ENCODE measurements at regions not wholly inside any gene's neighbourhood (a gene's known extent, or its start where the extent isn't known, plus 50 kb on each side); places are given as distances from the start of the nearest gene placed in this dataset.
A peak's percentile ranks its signal among the peaks of the same experiment; 100 is the strongest.

DNA sequence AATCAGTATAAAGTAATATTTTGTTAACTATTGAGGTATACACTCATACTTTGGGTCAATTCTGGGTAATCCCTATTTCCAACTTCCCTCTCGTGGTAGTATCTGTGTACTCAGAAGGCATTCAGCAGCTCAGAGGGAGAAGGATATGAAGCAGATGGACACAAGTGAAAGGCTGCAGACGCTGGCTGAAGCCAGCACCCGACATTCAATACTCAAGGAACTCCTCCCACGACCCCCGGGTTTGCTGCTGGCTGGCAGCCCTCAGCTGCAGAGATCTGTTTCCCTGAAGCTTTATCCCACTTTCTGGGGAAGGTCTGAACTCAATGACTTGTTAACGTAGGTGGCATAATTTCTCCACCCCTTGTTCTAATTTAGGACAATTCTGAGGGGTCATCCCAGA is 847.3 kb upstream of the SOX11 start:
- DNase-seq (ENCODE audit: low spot score), result no peak

DNA sequence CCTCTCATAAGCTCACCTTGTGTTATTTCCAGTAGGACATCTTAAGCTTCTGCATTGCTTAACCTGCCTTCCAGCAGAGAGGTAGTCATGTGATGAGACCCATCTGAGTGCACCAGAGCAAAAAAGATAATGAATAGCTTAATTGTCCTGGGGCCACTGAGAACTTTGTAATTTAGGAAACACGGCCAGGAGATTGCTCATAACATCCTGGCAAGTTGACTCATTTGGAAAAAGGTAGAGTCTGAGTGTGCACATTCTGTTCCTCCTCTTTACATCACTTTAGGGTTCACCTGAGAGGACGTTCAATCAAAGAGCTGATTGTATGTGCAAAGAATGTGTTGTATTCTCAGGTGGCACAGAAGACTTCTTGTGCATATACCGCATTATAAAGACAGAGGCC is 830.2 kb upstream of the SOX11 start:
- no peak for DNase-seq (ENCODE audit: low spot score)

DNA sequence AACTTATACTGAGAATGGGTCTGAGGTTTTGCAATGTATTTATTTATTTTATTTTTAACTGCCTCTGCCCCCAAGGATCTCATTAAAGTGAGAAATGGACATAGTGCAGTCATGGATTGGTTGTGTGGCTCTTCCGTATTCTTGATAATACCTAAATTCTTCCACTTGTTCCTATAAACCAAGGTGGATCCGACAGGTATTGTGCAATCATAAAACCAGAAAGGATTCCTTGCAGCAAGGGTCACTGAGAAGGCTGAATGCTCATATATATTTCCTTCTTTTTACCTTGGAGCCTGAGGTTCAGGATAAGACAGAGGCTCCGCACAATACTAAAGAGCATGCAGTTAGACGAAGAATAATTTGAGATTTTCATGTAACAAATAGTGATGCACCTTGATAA is 826.0 kb upstream of the SOX11 start:
- no peak for DNase-seq (ENCODE audit: low spot score)

DNA sequence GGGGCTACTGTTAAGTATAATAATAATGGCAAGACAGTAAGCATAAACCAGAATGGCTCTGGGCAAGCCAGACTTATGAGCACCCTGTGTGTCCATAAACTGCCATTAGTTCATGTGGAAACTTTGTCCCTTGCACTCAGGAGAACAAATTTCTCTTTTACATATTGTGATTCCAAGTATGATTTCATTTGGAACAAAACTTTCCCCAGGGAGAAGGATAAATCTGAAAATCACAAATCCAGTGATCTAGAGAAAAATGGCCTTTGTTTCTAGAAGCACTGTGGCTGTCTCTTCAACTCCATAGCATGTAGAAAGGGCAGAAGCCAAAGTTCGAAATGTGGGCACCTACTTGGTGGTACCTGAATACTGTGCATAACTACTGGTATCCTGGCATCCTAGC is 823.7 kb upstream of the SOX11 start:
- no peak for DNase-seq (ENCODE audit: low spot score)

DNA sequence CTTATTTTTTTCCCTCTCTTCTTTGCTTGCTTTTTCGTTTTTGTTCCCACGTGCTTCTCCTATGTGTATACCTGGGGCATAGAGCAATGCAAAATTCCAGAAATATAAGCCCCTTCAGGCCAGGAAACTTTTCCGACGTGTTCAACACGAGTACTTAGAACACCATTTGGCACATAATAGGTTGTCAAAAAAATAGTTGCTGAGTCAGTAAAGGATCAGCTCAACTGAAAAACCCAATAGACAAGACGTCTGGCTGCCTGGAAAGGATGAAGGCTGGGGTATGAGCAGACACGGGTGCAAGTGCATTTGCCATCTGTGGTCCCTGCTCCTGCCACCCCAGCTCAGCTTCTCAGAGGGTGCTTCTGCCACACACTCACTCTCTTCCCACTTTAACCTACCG is 823.0 kb upstream of the SOX11 start:
- no peak for DNase-seq (ENCODE audit: low spot score)

DNA sequence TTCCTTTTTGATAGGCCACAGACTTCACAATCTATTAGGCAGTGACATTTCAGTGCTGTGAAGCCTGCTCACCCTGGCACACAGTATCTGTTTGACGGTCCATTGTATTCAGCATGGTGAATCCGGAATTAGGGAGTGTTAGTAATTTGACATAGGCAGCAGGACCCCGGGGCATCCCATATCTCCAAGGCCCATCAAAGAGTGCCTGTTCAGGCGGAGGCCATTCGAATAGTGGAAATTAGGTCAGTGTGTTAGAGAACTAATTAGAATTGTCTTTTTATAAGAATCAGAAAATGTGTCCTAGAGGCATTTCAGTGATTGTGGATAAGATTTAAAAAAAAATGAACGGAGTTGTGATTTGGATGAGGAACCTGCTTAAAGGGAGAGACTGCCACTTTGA is 818.8 kb upstream of the SOX11 start:
- no peak for DNase-seq (ENCODE audit: low spot score)

DNA sequence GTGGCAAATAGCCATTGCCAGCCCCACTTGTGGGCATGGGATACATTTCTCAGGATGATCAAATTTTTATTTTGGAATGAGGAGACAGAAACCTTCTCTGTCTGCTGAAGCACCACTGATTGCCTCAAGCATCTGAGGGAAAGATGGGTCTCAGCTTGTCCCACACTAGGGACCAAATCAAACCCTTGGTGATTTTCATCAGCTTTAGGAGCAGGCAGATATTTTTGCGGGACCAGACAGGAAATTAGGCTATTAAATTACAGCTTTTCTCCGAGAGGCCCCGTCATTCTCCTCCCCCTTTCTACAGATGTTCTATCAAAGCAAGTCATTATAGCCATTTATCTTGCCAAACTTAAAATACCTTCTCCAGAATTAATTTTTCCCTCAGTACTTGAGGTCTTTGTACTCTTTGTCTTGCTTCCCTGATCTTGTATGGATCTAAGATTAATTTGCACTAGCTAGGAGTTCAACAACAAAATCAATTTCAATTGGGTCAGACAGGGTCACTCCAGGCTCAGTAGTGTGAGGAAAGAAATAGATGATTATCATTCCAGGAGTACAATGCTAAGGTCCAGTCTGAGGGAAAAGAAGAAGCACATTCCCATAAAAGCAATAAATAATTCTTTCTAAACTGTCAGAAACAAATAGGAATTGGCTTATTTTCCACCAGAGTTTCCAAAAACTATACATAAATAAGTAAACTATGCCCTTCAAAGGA is 818.1 kb upstream of the SOX11 start:
- DNase-seq (ENCODE audit: low spot score), result no peak

DNA sequence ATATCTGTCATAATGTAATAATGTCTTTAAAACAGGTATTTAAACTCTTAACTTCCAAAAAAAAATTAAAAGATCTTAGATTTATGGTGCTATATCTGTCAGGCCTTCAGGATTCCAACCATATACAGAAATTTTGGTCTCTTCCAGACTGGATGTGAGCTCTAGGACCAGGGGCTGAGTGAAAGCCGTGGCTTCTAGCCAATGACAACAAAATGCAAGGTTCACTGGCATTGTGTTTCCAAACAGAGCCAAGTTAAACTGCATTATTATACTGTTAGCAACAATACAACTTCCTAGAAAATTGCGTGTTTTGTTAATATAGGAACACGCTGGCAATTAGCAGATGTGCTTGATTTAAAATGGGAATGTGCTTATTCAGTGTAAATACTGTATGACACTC is 809.8 kb upstream of the SOX11 start:
- no peak for DNase-seq (ENCODE audit: low spot score)

DNA sequence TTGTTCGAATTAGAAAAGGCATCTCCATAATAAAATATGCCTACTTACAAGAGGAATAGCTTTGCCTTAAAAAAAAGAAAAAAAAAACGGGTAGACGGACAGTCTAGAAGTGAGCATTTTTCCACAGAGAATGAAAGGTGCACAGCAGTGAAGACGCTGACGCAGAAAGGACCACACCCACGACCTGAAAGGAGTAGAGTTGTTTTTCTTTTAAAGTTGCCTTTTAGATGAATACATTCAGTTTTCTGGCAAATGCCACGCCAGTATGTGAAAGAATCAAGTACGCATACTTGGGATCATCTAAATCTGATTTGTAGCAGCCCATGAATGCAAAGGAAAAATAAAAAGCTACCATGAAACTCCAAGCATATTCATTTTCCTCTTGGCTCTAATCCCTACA is 809.2 kb upstream of the SOX11 start:
- DNase-seq (ENCODE audit: low spot score), result no peak

DNA sequence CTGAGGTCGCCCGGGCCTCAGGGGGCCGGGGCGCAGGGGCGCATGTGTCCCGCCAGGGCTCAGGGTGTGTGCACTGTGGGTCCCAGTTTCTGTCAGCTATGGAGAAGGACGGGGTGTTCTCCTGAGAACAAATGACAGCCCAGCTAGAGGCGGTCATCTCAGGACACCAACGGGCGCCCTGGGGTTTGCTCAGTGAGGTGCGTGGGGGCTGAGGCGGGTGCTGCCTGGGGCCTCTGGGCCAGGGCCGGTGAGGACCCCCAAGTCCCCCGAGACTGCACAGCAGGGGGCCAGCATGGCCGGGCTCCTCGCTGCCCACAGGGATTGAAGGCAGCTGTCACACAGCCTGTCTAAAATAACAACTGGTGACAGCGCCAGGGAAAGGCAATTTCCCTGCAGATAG is 808.8 kb upstream of the SOX11 start:
- DNase-seq (ENCODE audit: low spot score), result no peak

DNA sequence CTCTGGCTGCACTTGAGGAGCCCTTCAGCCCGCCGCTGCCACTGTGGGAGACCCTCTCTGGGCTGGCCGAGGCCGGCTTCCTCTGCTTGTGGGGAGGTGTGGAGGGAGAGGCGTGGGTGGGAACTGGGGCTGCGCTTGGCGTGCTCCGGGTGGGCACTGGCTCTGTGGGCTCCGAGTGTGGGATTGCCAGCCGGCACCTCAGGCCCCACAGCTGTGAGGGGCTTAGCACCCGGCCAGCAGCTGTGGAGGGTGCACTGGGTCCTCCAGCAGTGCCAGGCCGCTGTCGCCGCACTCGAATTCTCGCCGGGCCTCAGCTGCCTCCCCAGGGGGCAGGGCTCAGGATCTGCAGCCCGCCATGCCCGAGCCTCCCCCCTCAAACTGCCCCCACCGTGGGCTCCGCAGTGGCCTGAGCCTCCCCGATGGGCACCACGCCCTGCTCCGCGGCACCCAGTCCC is 808.0 kb upstream of the SOX11 start:
- DNase-seq (ENCODE audit: low spot score), result no peak

DNA sequence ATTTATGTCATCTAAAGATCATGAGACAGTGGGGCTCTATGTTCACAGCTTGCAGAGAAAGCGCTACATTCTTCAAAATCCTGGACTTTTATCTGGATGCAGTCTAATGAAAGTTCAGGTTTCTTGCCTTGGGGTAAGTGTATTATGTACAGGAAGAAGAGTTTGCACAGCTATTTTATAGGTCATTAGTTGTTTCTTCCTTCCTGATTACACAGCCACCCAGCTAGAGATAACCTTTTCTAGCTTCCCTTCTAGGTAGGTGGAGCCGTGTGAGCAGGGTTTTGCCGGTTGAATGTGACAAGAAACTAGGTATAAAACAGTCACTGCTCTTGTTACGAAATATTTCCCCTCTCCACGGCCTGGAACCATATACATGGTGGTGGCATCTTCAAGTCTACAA is 800.8 kb upstream of the SOX11 start:
- DNase-seq (ENCODE audit: low spot score), result no peak

DNA sequence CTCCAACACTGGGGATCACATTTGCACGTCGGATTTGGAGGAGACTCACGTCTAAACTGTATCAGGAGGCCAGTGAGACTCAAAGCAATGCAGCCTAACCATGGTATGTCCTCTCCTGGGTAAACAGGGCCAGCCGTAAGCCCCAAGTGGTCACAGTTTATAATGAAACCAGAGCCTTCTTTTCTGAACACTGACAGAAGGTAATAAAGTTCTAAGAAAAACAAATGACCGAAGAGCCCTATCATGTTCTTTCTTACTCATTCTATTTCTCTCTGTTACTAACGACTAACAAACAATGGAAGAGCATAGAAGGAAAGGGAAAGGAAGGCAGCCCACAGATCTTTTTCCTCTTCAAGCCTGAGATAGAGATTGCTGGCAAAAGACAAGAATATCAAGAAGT is 796.8 kb upstream of the SOX11 start:
- no peak for DNase-seq (ENCODE audit: low spot score)

DNA sequence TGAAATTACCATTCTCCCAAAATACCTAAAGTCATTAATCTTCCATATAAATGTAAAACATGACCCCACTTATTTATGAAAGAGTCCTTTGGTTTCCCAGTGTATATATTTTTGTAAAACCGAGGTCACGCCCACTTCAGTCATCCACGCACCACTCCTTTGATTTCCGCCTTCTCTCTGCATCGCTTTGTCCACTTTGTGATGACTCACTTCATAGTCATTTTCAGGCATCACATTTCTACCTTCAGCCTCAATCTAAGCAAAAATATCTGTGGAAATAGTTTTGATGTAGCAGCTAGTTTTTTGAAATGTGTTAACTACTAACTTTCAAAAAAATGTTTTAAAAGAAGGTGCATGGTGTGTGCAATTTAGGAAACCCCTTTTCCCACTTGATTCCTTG is 793.5 kb upstream of the SOX11 start:
- DNase-seq (ENCODE audit: low spot score), result no peak

DNA sequence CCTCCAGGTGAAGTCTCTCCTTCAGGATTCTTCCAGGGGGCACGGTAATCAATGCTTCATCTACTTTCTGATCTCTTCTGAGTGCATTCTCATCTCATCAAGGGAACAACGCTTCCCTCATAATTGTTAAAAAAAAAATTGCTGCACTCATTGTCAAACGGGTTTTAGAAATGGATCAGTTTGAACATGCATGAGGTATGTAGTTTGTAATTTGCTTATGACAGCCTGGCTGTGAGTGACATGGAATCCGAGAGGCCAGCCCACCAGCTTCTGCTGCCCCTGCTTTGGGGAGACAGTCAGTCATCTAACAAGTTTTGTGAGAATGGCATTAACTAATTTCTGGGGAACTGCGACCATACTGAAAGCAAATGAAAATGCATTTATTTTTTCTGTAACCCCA is 791.9 kb upstream of the SOX11 start:
- DNase-seq (ENCODE audit: low spot score), result no peak

DNA sequence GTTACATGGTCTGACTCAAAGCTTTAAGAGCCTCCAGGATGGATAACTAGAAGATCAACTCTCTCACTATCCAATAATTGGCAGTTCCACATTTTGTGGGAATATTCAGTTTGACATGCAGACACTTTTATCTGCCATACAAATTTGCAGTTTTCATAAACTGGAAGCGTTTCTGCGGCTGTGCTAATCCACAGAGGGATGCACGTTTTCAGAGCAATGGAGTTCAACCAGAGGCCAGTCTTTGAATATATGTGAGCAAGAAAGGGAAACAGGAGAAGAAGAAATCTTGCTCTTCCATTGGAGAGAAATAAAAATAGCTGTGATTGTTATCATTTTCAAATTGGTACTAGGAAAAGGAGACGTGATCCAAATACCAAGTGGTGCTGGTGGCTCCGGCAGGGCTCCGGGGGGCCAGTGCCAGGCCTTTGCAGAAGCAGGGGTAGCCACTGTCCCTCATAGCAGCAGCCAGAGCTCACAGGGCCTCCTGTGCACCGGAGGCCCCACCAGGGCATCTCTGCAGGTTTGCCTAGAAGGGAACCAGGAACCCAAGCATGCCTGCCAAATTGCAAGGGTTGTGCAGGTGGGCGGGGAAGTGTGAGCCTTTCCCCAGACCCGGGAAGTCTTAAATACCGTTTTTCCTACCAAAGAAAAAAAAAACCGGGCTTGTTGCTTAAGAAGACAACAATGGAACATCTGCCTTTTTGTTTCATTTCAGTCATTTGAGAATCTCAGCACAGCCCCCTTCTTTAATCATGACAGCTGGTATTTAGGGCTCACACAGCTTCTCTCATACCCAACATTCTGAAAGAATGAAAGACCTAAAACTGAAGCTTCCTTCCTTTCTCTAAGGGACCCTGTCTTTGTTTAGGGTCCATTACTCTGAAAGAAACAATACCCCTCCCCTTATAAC is 791.1 kb upstream of the SOX11 start:
- no peak for DNase-seq (ENCODE audit: low spot score)

DNA sequence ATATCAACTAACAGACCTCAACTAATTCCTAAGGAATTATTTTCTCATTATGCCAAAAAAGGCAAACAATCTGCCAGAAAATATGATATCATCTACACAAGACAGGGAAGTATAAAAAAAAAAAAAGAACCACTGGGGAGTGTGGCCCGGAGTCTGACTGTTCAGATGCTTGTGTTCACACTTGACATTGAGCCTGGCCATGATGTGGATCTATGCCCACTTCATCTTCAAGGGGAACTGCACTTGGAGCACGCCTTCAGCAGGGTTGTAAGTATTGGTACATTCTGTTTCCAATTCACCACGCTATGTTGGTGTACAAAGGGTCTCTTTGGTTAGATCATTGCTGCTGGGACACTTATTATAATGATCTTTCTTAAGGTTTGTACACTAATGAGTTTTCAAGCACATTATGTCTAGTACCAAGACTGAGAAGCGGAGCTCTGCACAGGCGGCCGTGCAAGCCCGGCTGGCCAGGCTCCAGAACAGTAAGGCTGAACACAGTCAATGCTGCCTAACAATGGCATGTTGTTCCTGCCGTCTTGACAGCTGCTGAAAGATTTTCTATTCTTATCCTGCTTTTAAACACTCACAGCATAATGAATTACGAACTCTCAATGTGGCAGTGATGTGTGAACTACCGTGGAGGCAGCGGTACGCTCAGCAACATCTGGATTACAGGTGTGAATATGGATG is 788.4 kb upstream of the SOX11 start:
- peak; percentile 30 for DNase-seq (ENCODE audit: low spot score)

DNA sequence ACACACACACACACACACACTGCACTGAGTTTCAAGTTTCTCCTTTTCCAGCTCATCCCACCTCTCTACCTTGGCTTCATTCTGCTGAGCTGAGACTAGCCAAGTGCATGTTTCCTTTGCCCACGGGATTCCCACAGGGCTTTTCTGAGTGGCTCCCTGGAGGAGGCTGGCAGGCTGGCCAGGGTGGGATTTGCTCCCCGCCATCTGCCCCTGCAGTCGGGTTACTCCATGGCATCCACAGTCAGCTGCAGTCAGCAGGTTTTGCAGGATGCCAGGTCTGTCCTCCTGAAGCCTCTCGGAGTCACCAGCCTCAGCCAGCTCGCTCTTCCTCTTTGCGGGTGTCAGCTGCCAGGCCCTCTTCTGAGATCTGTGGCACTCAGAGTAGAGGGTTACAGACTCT is 783.7 kb upstream of the SOX11 start:
- no peak for DNase-seq (ENCODE audit: low spot score)

DNA sequence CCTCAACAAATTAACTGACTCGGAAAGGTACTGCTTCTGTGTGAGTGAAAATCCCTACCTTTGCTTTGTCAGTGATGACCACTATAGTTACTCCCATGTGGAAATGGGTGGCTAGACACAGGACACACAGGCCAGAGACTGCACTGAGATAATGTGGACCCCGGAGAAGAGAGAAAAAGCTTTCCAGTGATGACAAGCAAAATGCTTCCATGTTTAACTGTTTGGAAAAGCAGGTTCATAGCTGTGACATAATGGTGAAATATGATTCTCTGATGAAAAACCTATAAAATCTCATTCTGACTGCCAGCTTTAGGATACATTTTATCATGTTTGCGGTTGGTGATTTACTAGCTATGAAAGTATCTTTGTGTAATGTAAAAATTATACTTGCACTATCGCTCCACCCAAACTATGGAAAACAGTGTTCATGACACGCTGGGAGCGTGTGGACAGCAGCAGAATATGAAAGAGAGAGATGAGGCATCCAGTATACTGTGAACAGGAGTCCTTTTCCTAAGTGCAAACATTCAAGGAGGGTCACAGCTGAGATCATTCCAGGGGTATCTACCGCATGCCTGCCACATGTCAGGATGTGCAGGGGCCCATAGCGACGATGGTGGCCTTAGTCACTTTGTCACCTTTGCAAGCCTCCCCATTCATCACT is 782.7 kb upstream of the SOX11 start:
- DNase-seq (ENCODE audit: low spot score), result no peak

DNA sequence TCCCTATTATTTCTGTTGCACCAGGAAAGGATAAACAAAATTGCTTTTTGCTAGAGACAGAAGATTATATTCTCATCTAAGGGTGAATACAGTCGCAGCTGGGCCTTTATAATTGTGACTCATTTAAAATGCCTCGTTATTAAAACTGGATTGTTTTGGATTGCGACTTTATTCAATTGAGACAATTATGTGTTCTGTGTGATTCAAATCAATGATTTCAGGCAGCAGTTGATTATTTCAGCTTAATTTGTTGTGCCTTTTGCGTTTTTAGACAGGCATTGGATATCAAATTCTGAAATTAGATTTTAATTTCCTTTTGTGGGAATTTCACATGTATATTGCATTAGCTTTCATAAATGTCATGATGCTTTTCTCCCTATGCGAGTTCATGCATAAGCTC is 778.1 kb upstream of the SOX11 start:
- no peak for DNase-seq (ENCODE audit: low spot score)

DNA sequence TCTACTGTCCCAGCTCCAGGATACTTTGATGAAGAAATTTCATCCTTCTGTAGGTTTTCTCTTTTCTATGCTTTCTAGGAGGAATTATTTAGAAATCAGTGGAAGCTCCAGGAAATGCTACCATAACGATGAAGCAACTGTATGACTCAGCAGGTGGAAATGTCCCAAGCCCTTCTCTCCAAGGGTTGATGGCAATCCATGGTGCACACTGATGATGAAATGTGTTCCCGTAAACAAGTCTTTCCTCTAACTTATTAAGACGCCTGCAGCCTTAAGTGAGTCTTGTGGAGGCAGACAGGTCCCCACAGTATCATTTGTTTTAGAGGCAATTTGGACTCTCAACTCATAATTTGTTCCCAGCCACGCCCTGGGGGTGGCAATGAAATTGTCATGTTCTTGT is 777.6 kb upstream of the SOX11 start:
- DNase-seq (ENCODE audit: low spot score), result no peak

DNA sequence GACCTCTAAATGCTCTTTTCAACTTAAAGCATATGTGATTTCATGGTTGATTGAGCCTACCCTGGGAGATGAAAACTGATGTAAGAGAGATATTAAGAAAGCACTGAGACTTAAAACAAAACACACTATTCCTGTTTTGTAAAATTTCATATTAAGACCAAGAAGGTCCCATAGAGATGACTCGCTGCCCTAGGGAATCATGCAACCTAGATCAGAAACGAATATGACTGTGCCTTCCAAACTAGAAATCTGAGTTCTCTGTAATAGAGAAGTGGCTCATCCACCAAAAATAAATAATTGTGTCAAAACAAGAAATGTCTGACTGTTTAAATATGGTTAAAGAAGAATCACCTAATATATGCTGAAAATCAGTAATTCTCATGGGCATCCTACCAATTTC is 776.8 kb upstream of the SOX11 start:
- DNase-seq (ENCODE audit: low spot score), result no peak

Data from globus pallidus (tissue), 1 donor.